Adrenal gland (tissue), 5 donors: ENCODE measurements at regions not wholly inside any gene's neighbourhood (a gene's known extent, or its start where the extent isn't known, plus 50 kb on each side); places are given as distances from the start of the nearest gene placed in this dataset.

Experiments
- POLR2A ChIP-seq, 2 donors: fragments of 450-650 bp; IDR thresholded peaks; one replicate each; pipeline ENCODE4 v1.6.1; 2017; ENCODE audit warnings: antibody characterized with exemption in 2 of 2, mild to moderate bottlenecking in 2 of 2, moderate library complexity in 1 of 2
- TF ChIP-seq, protein P1 (sequence below), 6 experiments: fragments of 450-650 bp in 4 of 6; fragments of 200-600 bp in 2 of 6; sonication (generic) in 1 of 6; IDR thresholded peaks; 1 replicate in 5 of 6; 2 replicates in 1 of 6; pipeline versions ENCODE4 v1.5.1 to v1.8.0; 2016 to 2021; ENCODE audit warnings: antibody characterized with exemption in 6 of 6, mild to moderate bottlenecking in 2 of 6, moderate library complexity in 1 of 6
- donor health status: DM: no; HTN: no; CAD: no.

DNA sequence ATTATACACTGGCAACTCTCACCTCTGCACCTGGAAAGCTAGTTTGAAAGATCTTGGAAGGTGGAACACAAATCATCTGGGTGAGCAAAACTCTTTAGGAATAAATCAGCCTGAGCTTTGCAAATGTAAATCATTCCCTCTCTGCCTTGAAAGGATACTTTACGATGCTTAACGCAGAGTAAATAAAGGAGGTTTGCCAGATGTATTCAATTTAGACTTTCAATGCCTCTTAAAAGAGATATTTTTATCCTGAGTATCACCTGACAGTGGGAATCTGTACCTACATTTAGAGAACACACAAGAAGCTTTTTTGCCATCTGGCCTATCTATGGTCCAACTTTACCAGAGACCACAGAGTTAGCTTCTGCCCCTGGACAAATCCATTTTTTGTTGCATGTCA lies 983.2 kb upstream of the CDH2 start:
- TF ChIP-seq POLR2A (IDR thresholded peaks at IDR 0.05) = no peak
- TF ChIP-seq, protein P1, sequence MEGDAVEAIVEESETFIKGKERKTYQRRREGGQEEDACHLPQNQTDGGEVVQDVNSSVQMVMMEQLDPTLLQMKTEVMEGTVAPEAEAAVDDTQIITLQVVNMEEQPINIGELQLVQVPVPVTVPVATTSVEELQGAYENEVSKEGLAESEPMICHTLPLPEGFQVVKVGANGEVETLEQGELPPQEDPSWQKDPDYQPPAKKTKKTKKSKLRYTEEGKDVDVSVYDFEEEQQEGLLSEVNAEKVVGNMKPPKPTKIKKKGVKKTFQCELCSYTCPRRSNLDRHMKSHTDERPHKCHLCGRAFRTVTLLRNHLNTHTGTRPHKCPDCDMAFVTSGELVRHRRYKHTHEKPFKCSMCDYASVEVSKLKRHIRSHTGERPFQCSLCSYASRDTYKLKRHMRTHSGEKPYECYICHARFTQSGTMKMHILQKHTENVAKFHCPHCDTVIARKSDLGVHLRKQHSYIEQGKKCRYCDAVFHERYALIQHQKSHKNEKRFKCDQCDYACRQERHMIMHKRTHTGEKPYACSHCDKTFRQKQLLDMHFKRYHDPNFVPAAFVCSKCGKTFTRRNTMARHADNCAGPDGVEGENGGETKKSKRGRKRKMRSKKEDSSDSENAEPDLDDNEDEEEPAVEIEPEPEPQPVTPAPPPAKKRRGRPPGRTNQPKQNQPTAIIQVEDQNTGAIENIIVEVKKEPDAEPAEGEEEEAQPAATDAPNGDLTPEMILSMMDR (IDR thresholded peaks at IDR 0.05) = no peak
